HG02798 (cell line): ENCODE measurements at regions not wholly inside any gene's neighbourhood (a gene's known extent, or its start where the extent isn't known, plus 50 kb on each side); places are given as distances from the start of the nearest gene placed in this dataset.

ENCODE experiments used
- ATAC-seq: cut with Tn5 transposase; IDR thresholded peaks from one replicate; pipeline ENCODE4 v1.9.1; 2021; ENCODE audit warnings: mild to moderate bottlenecking; ENCODE audit not compliant: unreplicated experiment, poor library complexity

DNA sequence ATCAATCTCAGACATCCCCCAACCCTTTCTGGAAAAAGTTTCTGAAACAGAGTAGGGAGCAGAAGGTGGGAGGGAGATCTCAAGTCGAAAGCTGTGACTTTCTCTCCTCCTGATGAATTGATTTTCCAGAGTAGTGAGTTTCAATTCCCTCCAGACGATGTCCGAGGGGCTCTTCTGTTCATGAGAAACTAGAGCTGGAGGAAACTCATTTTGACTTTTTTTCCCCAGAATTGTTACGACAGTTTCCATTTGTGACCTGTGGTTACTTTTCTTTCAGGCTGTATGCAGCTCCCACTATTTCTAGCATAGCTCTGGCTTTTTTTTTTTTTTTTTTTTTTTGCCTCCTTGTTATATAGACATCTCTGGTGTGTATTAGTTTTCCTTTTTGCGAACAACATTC lies 422.1 kb upstream of the SALL1 start:
- ATAC-seq, result no peak

DNA sequence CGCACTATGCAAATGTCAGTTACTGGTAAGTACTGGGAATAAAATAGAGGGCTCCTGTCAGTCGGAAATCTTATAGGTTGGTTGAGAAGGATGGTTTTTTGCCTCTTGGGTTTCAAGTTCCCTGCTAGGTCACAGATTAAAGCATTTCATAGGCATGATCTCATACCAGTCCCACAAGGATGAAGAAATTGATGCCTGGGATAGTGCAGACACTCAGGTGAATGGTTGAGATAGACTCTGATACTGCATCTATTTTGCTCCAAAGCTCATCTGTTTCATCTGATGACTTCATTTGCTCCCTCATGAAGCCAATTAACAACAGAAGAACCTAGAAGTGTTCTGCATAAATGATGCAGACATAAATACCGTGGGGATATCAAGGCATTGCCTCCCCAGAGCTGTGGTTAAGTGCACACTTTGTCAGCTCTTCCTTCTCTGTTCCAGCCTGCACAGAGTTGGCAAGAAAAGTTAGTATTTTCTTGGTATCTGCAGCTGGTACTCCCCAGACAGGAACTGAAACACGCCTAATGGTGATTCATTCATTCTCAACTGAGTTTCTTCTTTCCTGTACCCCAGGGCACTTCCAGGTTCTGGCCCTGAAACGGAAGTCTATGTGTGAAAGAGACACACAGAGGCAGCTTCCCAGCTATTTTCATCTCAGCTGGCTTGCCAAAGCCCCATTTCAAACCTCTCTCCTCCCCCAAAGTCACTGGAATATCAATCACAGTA lies 418.3 kb upstream of the SALL1 start:
- peak; percentile 64 for ATAC-seq

DNA sequence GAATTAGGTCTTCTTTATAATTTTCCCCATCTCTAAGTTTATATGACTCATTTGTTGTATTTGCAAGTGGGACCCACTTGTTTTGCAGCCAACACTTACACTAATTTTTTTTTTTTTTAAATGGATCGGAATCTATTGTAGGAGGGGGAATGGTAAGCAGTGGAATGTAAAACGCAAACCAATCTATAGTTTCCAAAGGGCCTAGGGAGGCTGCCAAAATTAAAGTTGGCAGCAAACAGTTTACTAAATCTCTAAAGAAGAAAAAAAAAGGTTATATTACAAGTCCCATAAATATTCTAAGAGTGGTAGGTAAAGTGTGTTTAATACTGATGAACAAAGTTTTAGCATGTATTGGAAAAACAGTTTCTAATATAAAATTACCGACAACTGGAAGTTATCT lies 416.8 kb upstream of the SALL1 start:
- ATAC-seq, result no peak

DNA sequence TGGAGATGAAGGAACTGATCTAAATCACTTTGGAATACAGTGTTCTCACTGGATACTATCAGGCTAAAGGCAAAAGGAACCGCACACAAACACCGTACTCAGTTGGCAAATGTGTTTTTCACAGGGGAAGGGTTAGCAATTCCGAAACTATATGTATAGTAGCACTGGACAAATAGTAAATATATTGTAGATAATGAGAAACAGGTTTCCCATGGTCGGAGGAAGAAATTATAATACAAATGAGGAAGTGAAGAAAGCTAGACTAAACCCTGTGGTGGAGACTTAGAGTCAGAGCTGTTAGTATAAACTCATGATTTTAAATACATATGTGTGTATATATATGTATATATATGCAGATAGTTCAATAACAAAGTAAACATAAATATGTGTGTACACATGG lies 414.1 kb upstream of the SALL1 start:
- ATAC-seq, result peak; percentile 42

GRCh38 chr16:51562891-51563290 lies 411.8 kb upstream of the SALL1 start:
- no peak for ATAC-seq

GRCh38 chr16:51559901-51560300 lies 408.8 kb upstream of the SALL1 start:
- ATAC-seq, result no peak

- ATAC-seq, result no peak
Observed at GRCh38 chr16:51557670-51558069, 406.6 kb upstream of the SALL1 start.

DNA sequence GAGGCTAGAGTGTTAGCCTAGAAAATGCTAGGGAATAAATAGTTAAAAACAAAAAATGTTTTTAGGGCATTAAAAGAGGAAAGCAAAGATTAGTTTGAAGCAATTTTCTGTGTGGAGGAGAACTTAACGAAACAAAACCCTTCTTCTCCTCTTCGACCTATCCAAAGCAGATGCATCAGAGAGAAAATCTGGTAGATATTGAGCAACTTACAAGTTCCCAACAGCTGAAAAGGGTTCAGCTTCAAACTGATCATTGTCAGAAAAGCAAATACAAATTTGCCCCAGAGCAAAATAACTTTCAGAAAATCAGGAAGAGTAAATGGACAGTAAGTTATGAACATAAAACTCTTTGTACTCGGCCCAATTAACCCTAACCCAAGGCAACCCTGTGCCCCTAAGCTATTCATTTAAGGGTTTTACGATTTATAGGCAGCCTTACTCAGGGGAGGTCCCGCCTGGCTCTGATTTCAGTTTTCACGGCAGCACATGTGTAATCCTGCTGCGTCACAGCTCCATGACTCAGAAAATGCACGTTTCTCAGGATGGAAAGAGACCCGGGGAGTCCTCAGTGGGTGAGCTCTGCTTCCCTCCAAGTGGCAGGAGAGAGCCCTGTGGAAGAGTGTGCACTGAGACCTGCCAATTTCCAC lies 405.7 kb upstream of the SALL1 start:
- ATAC-seq, result no peak

- ATAC-seq, result no peak
Observed at GRCh38 chr16:51553910-51554309, 402.8 kb upstream of the SALL1 start.

- ATAC-seq, result no peak
Observed at GRCh38 chr16:51553314-51553713, 402.2 kb upstream of the SALL1 start.

GRCh38 chr16:51550800-51551347 lies 399.8 kb upstream of the SALL1 start:
- ATAC-seq, result no peak

- no peak for ATAC-seq
Observed at GRCh38 chr16:51549836-51550235, 398.8 kb upstream of the SALL1 start.

DNA sequence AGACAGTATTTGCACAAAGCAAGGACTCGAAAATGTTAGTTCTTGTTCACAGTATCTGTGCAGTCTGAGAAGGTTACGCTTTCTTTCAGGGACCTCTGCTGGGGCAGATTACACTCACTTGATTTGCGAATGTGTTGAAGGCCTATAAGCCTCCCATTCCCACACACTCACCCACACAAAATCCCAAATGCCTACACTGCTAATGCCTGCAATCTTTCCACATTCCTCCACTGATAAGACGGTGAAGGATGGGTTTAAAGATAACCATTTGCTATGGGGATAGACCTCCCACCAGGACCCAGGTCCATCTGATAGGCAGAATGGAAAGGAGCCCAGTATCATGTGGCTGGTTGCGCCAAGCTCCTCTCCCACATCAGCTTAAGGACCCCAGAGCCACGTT lies 394.9 kb upstream of the SALL1 start:
- no peak for ATAC-seq

DNA sequence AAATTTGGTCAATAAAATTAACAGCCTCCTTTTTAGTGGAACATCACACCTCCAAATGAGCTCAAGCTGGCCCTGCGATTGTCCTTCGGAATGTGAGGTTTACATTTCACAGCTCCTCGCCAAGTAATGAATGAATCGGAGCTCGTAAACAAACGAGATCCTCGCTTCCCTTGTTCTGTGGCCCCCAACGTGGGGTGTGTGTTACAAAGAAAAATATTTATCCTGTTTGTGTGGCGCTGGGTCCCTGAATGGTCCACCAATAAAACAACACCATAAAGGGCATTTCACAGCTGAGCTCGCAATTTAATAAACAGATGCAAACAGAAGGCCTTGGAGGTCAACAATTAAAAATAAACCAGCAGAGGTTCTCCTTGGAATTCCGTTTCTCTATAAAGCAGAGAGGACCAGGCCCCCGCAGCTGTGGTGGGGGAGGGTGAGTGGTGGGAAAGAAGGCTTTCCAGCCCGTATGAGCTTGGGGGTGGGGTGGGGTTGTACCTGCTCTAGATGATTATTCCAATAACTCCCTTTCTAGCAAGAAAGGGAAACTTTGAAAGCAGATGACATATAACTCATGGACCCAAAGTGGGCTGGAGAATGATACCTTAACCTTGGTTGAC lies 393.9 kb upstream of the SALL1 start:
- ATAC-seq, result no peak

DNA sequence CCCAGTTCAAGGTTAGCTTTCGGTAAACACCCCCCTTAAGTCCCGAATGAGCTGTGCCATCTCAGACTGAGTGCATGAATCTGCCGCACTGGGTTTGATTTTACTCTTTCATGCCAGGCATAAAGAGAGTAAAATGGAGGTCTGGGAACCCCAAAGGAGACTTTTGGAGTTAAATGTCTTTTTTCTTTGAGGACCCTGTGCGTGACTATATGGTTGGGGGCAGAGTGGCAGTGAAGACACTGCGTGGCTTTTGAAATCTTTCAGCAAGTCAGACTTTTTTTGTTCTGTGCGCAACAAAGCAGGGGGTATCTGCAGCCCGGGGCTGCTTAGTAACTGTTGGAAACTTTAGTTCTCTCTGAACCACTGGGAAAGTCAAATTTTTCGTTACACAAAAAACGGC lies 392.9 kb upstream of the SALL1 start:
- ATAC-seq, result no peak

DNA sequence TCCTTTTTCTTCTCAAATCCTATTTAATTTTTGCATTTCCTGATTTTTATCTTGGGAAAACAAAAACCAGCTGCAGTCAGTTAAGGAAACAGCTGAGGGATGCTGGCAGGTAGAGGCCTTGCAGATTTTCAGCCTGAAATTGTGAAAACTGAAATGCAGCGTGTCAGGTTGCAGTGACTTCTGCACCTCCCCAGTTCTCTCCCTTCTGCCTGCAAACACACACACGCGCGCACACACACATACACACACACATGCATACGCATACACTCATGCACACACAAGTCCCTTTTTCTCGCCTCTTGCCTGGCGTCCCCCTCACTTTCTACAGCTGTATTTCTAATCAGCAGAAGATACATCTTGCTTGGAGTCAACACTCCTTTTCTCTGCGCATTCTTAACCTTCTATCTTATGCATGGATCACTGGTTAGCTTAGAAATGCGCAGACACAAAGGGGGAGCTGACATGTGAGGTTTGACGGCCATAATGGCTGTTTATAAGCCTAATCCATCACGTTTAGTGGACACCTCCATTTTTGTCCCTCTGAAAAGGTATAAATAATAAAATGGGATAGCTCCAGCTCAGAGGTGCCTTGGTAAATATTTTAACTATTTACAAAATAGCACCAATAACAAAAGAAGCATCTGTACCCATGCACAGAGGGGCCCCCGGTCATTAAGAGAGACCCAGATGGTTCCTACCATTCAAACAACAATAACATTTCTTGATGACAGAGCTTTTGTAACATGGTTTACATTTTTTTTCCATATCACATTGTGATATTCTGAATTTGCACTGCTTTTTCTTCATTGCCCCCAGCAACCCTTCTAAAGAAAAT lies 392.1 kb upstream of the SALL1 start:
- no peak for ATAC-seq

DNA sequence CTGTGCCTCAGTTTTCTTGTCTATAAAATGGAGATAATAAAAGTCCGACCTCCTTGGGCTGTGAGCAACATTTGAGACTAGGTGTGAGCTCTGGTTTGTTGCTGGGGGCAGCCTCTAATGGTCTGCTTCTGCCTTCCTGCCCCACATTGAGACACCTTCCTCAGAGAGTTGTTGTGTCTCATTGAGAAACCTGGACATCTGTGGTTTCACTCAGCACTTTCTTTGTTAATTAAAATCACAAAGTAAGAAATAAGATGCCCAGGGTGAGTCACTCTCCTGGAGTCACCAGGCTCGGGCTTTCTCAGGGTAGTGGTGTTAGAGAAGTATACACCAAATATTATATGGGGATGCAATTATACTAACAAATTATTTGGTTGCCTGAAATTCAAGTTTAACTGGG lies 389.2 kb upstream of the SALL1 start:
- no peak for ATAC-seq

DNA sequence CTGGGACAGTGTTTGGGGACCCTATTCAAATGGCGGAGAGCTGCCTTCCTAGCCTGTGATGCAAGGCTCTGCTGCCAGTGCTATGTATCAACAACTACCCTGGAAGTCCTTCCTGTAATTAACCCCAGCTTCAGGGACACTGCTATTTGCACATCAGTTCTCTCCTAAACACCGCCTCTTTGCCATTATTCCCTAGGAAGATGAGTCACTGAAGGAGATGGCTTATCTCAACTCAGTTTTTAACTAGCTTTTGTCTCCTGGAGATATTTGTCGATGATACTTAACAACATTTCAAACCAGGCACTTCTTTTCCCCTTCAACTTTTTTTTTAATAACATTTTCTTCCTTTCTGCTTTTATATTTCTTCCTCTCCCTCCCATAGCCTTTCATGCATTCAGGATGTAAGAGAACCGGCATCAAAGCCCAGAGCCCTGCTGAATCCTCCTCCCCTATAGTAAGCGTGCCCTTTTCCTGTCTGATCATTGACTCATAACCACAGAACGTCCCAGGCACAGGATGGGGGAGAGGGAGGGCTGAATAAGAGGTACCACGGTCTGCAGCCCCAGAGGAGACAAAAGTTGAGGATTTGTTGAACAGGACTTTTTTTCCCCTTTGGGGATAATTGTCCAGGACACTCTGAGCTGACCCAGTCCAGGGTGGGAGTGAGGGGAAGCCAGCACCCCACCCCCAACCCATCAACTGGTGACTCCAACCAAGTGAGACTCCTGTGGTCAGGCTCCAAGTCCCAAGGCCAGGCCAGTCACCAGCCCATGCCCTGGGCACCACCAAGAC lies 387.8 kb upstream of the SALL1 start:
- no peak for ATAC-seq

DNA sequence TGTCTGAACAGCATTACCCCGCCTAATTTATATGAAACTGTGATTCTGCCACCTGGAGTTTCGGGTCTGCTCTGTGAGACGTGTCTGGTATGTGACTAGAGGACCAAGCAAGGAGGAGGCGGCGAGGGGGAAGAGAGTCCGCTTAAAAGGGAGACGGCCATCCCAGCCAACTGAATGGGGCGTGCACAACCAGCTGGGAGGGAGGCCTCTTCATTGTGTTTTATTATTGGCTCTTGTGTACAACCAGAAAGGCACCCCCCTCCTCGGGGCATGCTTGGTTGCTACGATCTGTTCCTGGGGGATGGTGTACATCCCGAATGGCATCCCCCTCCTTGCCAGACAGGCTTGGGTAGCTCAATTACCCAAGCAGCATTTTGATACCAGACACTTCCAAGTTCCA lies 384.5 kb upstream of the SALL1 start:
- no peak for ATAC-seq

- no peak for ATAC-seq
Observed at GRCh38 chr16:51532551-51532950, 381.5 kb upstream of the SALL1 start.
